ENCODE measurements at regions not wholly inside any gene's neighbourhood (a gene's known extent, or its start where the extent isn't known, plus 50 kb on each side); places are given as distances from the start of the nearest gene placed in this dataset.

GRCh38 chr3:72269475-72269874 lies 484.5 kb upstream of the PROK2 start (continued):
- no peak for TF ChIP-seq USF2 (IDR thresholded peaks at IDR 0.05; ENCODE audit: low read length)
- TF ChIP-seq CHD7 (IDR thresholded peaks at IDR 0.05; ENCODE audit: insufficient replicate concordance, low read length) = no peak
- TF ChIP-seq TBP (IDR thresholded peaks at IDR 0.05; ENCODE audit: low read depth, low read length) = no peak
- TF ChIP-seq CREB1 (IDR thresholded peaks at IDR 0.05) = no peak

All from H1 (cell line).